Fibroblast of pulmonary artery (primary cell): ENCODE measurements at regions not wholly inside any gene's neighbourhood (a gene's known extent, or its start where the extent isn't known, plus 50 kb on each side); places are given as distances from the start of the nearest gene placed in this dataset.

Experiments
- DNase-seq: peaks from one replicate; pipeline ENCODE4 v3.0.0-alpha.2; 2010; ENCODE audit warnings: low read depth
- H3K4me3 ChIP-seq: replicated peaks from 2 replicates; pipeline ENCODE4 v1.5.1; 2011; ENCODE audit warnings: low read depth, mild to moderate bottlenecking, control low read depth, low read length, moderate library complexity
- CTCF ChIP-seq: IDR thresholded peaks from 2 replicates; pipeline ENCODE4 v1.5.1; 2011; ENCODE audit warnings: mild to moderate bottlenecking, control low read depth, low read length, inconsistent platforms; ENCODE audit errors: missing control alignments

DNA sequence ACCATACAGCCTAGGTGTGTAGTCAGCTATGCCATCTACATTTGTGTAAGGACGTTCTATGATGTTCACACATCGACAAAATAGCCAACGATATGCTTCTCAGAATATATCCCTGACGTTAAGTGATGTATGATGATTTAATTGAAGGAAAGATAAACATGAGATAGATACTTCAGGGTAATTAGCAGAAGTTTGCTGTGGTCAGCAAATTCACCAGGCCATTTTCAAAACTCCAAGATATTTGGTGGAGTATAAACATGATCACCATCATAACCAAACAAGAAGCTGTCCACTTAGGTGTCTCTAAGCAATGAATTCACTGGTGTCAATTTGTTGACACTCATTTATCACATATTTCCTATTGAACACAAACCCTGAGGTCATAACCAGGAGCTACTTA, 885.6 kb upstream of the NR2F2 start:
- H3K4me3 ChIP-seq: no peak overlapping the region
- TF ChIP-seq CTCF: no peak
- no peak for DNase-seq

DNA sequence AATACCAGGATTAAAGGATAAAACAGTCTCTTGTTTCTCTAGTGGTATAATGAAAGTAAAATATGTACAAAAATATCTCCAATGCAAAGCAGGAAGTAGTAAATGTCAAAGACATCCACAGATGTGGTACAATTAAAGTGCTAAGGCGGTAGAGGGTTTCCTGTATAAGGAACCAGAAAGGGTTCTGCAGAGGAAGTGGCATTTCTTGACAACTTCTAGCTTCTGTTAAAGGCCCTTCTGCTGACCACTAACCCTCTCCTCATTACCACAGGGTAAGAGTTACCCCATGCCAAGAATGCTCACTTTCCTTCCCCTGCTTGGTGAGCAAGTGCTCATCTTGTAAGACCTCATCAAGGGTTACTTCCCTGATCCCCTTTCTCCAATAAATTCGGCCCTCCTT, 883.6 kb upstream of the NR2F2 start:
- no peak for TF ChIP-seq CTCF
- H3K4me3 ChIP-seq: no peak overlapping the region
- DNase-seq: no peak

- DNase-seq: no peak
- H3K4me3 ChIP-seq: no peak overlapping the region
- no peak for TF ChIP-seq CTCF
These were observed 883.0 kb upstream of the NR2F2 start for GRCh38 chr15:95447486-95447885.

DNA sequence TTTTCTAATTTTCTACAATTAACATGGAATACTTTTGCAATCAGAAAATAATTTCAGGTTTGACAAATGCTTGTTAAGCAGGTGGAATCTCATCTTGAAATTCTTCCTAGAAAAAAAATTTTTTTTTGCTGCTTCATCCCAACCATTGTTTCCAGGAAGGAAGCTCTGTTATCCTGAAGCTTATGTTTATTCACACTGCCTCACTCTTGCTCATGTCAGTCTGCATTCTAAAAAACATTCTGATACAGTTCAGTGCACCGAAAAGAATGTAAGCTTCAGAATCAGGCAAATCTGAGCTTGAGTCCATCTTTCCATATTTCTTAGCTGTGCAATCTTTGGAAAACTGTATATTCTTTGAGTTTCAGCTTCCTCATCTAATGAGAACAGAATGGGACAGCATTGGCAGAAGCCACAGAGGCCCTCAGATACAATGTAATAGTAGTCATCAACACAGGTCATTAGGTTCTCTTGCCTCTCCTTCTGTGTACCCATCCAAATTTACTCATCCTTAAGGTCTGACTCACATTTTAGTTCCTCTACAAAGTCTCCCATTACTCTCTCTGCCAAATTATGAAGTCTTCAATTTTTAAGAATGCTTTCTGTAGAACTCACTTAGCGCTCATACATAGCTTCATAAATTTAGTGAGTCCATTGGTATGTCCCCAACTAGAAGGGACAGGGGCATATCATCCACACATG, 881.8 kb upstream of the NR2F2 start:
- no peak for DNase-seq
- no peak for TF ChIP-seq CTCF
- no peak overlapping the region for H3K4me3 ChIP-seq

DNA sequence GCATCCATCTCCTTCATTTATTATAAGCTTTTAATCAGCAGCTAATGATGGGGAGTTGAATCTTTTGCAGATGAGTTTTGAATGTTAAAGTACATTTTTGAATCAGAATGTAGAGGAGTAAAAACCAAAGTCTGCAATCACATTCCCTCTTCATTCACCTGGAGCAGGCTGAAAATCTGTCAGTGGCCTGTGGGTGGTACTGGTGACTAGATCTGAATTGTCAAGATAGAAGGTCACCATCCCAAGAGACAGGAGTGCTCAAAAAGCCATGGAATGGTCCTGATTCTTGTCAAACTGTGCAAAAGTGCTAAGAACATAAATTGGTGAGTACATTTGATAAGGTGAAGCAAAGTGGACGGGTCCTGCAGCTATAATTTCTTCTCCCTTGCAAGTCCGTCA, 881.3 kb upstream of the NR2F2 start:
- H3K4me3 ChIP-seq: no peak overlapping the region
- no peak for TF ChIP-seq CTCF
- DNase-seq: no peak

DNA sequence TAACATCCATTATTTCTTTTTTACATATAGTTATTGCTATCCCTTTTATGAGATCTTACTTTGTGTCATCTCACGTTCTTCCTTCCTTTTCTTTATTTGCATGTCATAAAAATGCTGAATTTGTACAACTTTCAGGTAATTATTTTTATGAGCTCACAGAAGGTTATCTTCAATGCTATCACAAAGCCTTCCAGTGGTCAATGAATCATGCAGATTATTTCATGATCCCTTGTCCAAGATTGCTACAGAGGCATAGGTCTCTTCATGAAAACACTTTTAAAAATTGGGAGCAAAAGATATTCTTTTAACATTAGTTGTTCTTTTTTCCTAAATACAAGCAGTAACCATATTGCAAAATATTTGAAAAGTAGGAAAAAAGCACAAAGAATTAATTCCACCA, 880.1 kb upstream of the NR2F2 start:
- no peak for TF ChIP-seq CTCF
- DNase-seq: no peak
- no peak overlapping the region for H3K4me3 ChIP-seq

GRCh38 chr15:95451938-95452337, 878.6 kb upstream of the NR2F2 start:
- H3K4me3 ChIP-seq: no peak overlapping the region
- TF ChIP-seq CTCF: no peak
- DNase-seq: no peak
